SK-N-SH (cell line): ENCODE measurements at regions not wholly inside any gene's neighbourhood (a gene's known extent, or its start where the extent isn't known, plus 50 kb on each side); places are given as distances from the start of the nearest gene placed in this dataset.

Experiments
- CTCF ChIA-PET: fragments of 300-600, 350-600 bp; formaldehyde crosslinking; extraction: SDS; loops from one replicate; lab custom pipeline; 2021; lab: Yijun Ruan, JAX
- POLR2A ChIA-PET: fragments of 350-600 bp; sonication (Branson Sonifier 250); formaldehyde crosslinking; extraction: SDS; loops from one replicate; lab custom pipeline; 2020; ENCODE audit warnings: antibody characterized with exemption, inconsistent platforms; lab: Yijun Ruan, JAX
- DNase-seq: peaks from one replicate; pipeline ENCODE4 v3.0.0; 2012
- H2AFZ ChIP-seq: fragments of 200-600 bp; sonication (generic); 2 replicates; pipeline ENCODE4 v1.8.1; 2016; ENCODE audit warnings: antibody characterized with exemption, mild to moderate bottlenecking, low read depth
- H3F3A ChIP-seq: fragments of 200-600 bp; sonication (generic); replicated peaks from 2 replicates; pipeline ENCODE3; 2016; ENCODE audit warnings: antibody characterized with exemption, mild to moderate bottlenecking; ENCODE audit not compliant: insufficient read depth
- H3K27ac ChIP-seq, 2 experiments: fragments of 200-500 bp in 1 of 2; fragments of 200-600 bp in 1 of 2; sonication (Bioruptor generic) in 1 of 2; sonication (generic), shearing (Covaris generic) in 1 of 2; 2 replicates each; pipeline versions ENCODE4 v1.5.1 to v1.6.1; 2014 to 2016; ENCODE audit warnings: low read depth in 2 of 2, inconsistent platforms in 1 of 2, low read length in 1 of 2, mild to moderate bottlenecking in 1 of 2, mixed read lengths in 1 of 2
- H3K27me3 ChIP-seq: fragments of 200-600 bp; sonication (generic), shearing (Covaris generic); 2 replicates; pipeline ENCODE4 v1.6.1; 2016; ENCODE audit warnings: mixed run types; ENCODE audit not compliant: insufficient read depth
- H3K36me3 ChIP-seq, 2 experiments: fragments of 200-500 bp in 1 of 2; fragments of 200-600 bp in 1 of 2; sonication (Bioruptor generic) in 1 of 2; sonication (generic) in 1 of 2; replicated peaks in 1 of 2; 2 replicates each; pipeline versions ENCODE3 to v1.5.1; 2014 to 2016; ENCODE audit warnings: low read length in 1 of 2, mild to moderate bottlenecking in 1 of 2; ENCODE audit not compliant: insufficient read depth in 2 of 2, control insufficient read depth in 1 of 2
- H3K4me1 ChIP-seq, 2 experiments: fragments of 200-500 bp in 1 of 2; fragments of 200-600 bp in 1 of 2; sonication (Bioruptor generic) in 1 of 2; sonication (generic), shearing (Covaris generic) in 1 of 2; 2 replicates each; pipeline versions ENCODE4 v1.5.1 to v1.6.1; 2014 to 2016; ENCODE audit warnings: low read depth in 1 of 2, low read length in 1 of 2, mixed run types in 1 of 2; ENCODE audit not compliant: insufficient read depth in 2 of 2, control insufficient read depth in 1 of 2
- H3K4me2 ChIP-seq: fragments of 200-600 bp; sonication (generic), shearing (Covaris generic); 2 replicates; pipeline ENCODE4 v1.6.1; 2017; ENCODE audit warnings: mixed run types
- H3K4me3 ChIP-seq, 2 experiments: fragments of 200-500 bp in 1 of 2; fragments of 200-600 bp in 1 of 2; sonication (Bioruptor generic) in 1 of 2; sonication (generic), shearing (Covaris generic) in 1 of 2; 2 replicates each; pipeline versions ENCODE4 v1.5.1 to v1.8.1; 2014 to 2016; ENCODE audit warnings: low read depth in 2 of 2, inconsistent platforms in 1 of 2, low read length in 1 of 2, mild to moderate bottlenecking in 1 of 2, mixed read lengths in 1 of 2, moderate library complexity in 1 of 2
- H3K79me2 ChIP-seq: fragments of 200-600 bp; sonication (generic); 2 replicates; pipeline ENCODE4 v1.8.1; 2017; ENCODE audit warnings: mild to moderate bottlenecking; ENCODE audit not compliant: insufficient read depth
- H3K9ac ChIP-seq: fragments of 200-600 bp; sonication (generic); 2 replicates; pipeline ENCODE4 v1.6.1; 2017; ENCODE audit warnings: mixed run types
- H3K9me2 ChIP-seq: fragments of 200-600 bp; sonication (generic); 2 replicates; pipeline ENCODE4 v1.6.1; 2017; ENCODE audit warnings: mixed run types
- H3K9me3 ChIP-seq: fragments of 200-600 bp; sonication (generic); 2 replicates; pipeline ENCODE4 v1.6.1; 2017; ENCODE audit warnings: mixed run types, mild to moderate bottlenecking, moderate library complexity
- H4K20me1 ChIP-seq: fragments of 200-600 bp; sonication (generic); 2 replicates; pipeline ENCODE4 v1.6.1; 2017; ENCODE audit warnings: mild to moderate bottlenecking, mixed run types; ENCODE audit not compliant: insufficient read depth
- CHD2 ChIP-seq: fragments of 150-350 bp; IDR thresholded peaks from 2 replicates; pipeline ENCODE4 v1.6.1; 2018; ENCODE audit warnings: low read length; ENCODE audit not compliant: partially characterized antibody
- EP300 ChIP-seq, 2 experiments: IDR thresholded peaks; 2 replicates each; pipeline versions ENCODE4 v1.4.0 to v1.6.1; 2012; ENCODE audit warnings: borderline replicate concordance in 1 of 2, low read depth in 1 of 2, low read length in 1 of 2
- FOXJ3 ChIP-seq: sonication (generic); formaldehyde crosslinking; IDR thresholded peaks from 2 replicates; pipeline ENCODE4 v1.5.1; 2020; ENCODE audit warnings: mild to moderate bottlenecking, missing genetic modification reagents
- FOXM1 ChIP-seq: IDR thresholded peaks from 2 replicates; pipeline ENCODE4 v1.4.0; 2012; ENCODE audit warnings: low read depth, mild to moderate bottlenecking
- MAX ChIP-seq: IDR thresholded peaks from 2 replicates; pipeline ENCODE4 v1.4.0; 2012; ENCODE audit warnings: low read depth
- MXI1 ChIP-seq: IDR thresholded peaks from 2 replicates; pipeline ENCODE4 v1.6.1; 2012; ENCODE audit warnings: mild to moderate bottlenecking, low read depth, low read length, improper control_type of control experiment
- NRF1 ChIP-seq: IDR thresholded peaks from 2 replicates; pipeline ENCODE4 v1.6.1; 2012; ENCODE audit warnings: low read depth, mild to moderate bottlenecking, low read length
- RXRA ChIP-seq: IDR thresholded peaks from 2 replicates; pipeline ENCODE4 v1.4.0; 2012; ENCODE audit warnings: low read depth, mild to moderate bottlenecking, borderline replicate concordance
- SIN3A ChIP-seq: IDR thresholded peaks from 2 replicates; pipeline ENCODE4 v1.6.1; 2012; ENCODE audit warnings: low read depth, mild to moderate bottlenecking, low read length, moderate library complexity, borderline replicate concordance
- SMC3 ChIP-seq: IDR thresholded peaks from 2 replicates; pipeline ENCODE4 v1.6.1; 2012; ENCODE audit warnings: low read depth, low read length, improper control_type of control experiment
- ZBTB33 ChIP-seq: IDR thresholded peaks from 2 replicates; pipeline ENCODE4 v1.4.0; 2012; ENCODE audit warnings: low read depth, borderline replicate concordance
- WGBS: methylation state at CpG from one replicate; pipeline ENCODE4 v1.1.6; 2017; ENCODE audit warnings: low lambda C conversion rate; 5-methylcytosine and 5-hydroxymethylcytosine counted together

- H3K4me1 ChIP-seq: no peaks in the 10 kb centered on the region
- POLR2A ChIA-PET: no interaction called here
- H3K9me3 ChIP-seq: no peaks in the 10 kb centered on the region
- no peaks in the 10 kb centered on the region for H3F3A ChIP-seq
- 5% methylated on average over 6 of the region's 6 CpGs for WGBS
- no peaks in the 10 kb centered on the region for H4K20me1 ChIP-seq
- CTCF ChIA-PET: no interaction called here
- TF ChIP-seq NRF1 (no peak), RXRA (no peak), ZBTB33 (no peak), SMC3 (no peak), FOXM1 (no peak)
- H3K4me3 ChIP-seq: no peak overlapping the region
- no peaks in the 10 kb centered on the region for H3K27me3 ChIP-seq
- H3K27ac ChIP-seq: no peak overlapping the region
- no peaks in the 10 kb centered on the region for H3K79me2 ChIP-seq
- no peak for DNase-seq
- H3K9ac ChIP-seq: no peak overlapping the region
- no peaks in the 10 kb centered on the region for H3K36me3 ChIP-seq
- H3K4me2 ChIP-seq: no peak overlapping the region
- no peak overlapping the region for H2AFZ ChIP-seq
- no peaks in the 10 kb centered on the region for H3K9me2 ChIP-seq
Observed at GRCh38 chr12:125567581-125567980, 502.3 kb downstream of the AACS start.

- H3F3A ChIP-seq: no peaks in the 10 kb centered on the region
- H2AFZ ChIP-seq: no peak overlapping the region
- H3K9ac ChIP-seq: no peak overlapping the region
- no peak overlapping the region for H3K4me3 ChIP-seq
- no peak overlapping the region for H3K27ac ChIP-seq
- DNase-seq: no peak
- no peaks in the 10 kb centered on the region for H4K20me1 ChIP-seq
- H3K27me3 ChIP-seq: no peaks in the 10 kb centered on the region
- H3K4me1 ChIP-seq: no peaks in the 10 kb centered on the region
- no peaks in the 10 kb centered on the region for H3K36me3 ChIP-seq
- 17% methylated on average over 4 of the region's 4 CpGs for WGBS
- no peaks in the 10 kb centered on the region for H3K9me2 ChIP-seq
- H3K4me2 ChIP-seq: no peak overlapping the region
- CTCF ChIA-PET: interaction anchor here (1.9 kb wide), 1 partner anchor 18 kb away, joined by 4 read pairs; no protein-coding TSS in a partner anchor
- H3K79me2 ChIP-seq: no peaks in the 10 kb centered on the region
- no peaks in the 10 kb centered on the region for H3K9me3 ChIP-seq
- POLR2A ChIA-PET: no interaction called here
- TF ChIP-seq FOXJ3 (CRISPR knock-in tag): no peak
- no peak for TF ChIP-seq SMC3
- TF ChIP-seq SIN3A: no peak
- no peak for TF ChIP-seq EP300 (IDR thresholded peaks at IDR 0.05; ENCODE audit: borderline replicate concordance in 1 of 2, low read depth in 1 of 2, low read length in 1 of 2)
- TF ChIP-seq CHD2: no peak
- TF ChIP-seq MAX: no peak
- TF ChIP-seq RXRA: no peak
- TF ChIP-seq ZBTB33: no peak
- no peak for TF ChIP-seq MXI1
Observed at GRCh38 chr12:125568306-125568705, 503.1 kb downstream of the AACS start.
